ENCODE measurements at regions not wholly inside any gene's neighbourhood (a gene's known extent, or its start where the extent isn't known, plus 50 kb on each side); places are given as distances from the start of the nearest gene placed in this dataset.

DNA sequence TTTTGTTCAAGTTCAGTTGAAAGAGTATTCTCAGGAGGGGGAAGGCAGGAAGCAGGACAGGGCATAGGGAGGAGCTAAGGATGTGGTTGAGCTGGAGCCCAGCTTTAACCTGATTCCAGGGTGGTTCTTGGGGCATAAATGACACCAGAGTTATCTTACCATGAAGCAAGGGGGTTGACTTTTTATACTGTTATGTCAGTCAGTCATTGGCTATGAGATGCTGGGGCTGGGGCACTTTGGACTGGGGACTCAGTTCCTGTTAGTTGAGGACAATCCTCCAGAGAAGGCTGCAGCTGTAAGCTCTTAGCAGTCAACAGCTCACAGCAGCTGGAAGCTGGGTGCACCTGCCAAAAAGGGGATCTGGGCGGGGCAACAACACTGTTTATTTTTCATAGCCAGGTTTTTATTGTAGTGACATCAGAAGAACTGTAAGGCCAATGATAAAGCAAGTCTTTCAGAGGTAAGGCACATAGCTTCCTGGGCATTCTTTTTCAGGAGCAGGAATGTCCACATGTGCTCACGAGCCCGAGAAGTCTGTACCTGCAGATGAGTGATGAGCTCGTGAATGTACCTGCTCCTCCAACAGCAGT, 78.5 kb downstream of the MID1IP1 start:
- TF ChIP-seq, protein P1, sequence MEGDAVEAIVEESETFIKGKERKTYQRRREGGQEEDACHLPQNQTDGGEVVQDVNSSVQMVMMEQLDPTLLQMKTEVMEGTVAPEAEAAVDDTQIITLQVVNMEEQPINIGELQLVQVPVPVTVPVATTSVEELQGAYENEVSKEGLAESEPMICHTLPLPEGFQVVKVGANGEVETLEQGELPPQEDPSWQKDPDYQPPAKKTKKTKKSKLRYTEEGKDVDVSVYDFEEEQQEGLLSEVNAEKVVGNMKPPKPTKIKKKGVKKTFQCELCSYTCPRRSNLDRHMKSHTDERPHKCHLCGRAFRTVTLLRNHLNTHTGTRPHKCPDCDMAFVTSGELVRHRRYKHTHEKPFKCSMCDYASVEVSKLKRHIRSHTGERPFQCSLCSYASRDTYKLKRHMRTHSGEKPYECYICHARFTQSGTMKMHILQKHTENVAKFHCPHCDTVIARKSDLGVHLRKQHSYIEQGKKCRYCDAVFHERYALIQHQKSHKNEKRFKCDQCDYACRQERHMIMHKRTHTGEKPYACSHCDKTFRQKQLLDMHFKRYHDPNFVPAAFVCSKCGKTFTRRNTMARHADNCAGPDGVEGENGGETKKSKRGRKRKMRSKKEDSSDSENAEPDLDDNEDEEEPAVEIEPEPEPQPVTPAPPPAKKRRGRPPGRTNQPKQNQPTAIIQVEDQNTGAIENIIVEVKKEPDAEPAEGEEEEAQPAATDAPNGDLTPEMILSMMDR (IDR thresholded peaks at IDR 0.05; ENCODE audit: poor library complexity, severe bottlenecking) = no peak
- TF ChIP-seq POLR2AphosphoS5 (IDR thresholded peaks at IDR 0.05) = no peak
- TF ChIP-seq EZH2 (IDR thresholded peaks at IDR 0.05; ENCODE audit: borderline replicate concordance, insufficient read depth, low read length, poor library complexity, severe bottlenecking) = no peak
- no peak for TF ChIP-seq RAD21 (conservative IDR thresholded peaks at IDR 0.05)
